GM21737 (cell line): ENCODE measurements at regions not wholly inside any gene's neighbourhood (a gene's known extent, or its start where the extent isn't known, plus 50 kb on each side); places are given as distances from the start of the nearest gene placed in this dataset.
"Not testable (repeated sequence)": the region's sequence is repeated elsewhere in the genome, so short reads cannot be mapped to it uniquely, and the experiment has no call there.

ENCODE experiments used
- ATAC-seq: cut with Tn5 transposase; IDR thresholded peaks from one replicate; pipeline ENCODE4 v1.9.1; 2021; ENCODE audit warnings: mild to moderate bottlenecking, moderate library complexity; ENCODE audit not compliant: unreplicated experiment

DNA sequence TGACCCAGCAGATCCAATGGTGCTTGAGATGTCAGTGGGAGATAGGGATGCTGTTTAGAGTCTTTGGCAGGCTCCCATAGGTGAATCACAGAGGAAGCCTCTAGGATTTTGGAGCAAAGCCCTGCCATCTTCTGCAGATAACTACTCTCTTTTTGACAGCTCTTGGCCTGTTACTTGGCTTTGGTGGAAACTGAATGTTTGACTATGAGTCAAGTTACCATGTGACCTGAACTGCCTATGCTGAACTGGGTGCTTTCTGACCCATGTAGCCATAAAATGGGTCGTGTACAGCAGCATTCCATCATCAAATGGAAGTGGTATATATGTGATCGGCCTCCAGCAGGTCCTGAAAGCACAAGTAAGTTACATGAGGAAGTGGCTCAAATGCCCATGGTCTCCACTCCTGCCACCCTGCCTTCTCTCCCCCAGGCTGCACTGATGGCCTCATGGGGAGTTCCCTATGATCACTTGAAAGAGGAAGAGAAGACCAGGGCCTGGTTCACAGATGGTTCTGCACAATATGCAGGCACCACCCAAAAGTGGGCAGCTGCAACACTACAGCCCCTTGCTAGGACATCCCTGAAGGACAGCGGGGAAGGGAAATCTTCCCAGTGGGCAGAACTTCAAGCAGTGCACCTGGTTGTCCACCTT is 105.6 kb upstream of the ZC3H12A start:
- ATAC-seq, result not testable (repeated sequence)

DNA sequence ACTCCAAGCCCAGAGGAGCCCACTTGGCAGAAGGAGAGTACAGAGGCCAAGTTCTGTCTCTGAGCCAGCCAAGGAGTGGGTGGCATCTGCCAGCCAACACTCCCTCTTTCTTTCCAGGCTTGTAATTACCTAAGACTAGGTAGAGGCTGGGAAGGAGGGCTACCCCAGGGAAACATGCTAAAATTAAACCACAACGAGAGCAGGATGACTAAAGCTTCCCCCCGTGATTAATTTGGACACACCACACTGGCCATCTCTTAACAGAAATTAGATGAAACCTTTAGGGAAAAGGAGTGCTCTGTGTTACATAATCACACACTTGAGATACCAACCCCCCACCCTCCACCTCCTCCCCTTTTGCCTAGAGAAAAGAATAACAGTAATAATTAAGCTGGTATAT is 102.1 kb upstream of the ZC3H12A start:
- ATAC-seq, result no peak

DNA sequence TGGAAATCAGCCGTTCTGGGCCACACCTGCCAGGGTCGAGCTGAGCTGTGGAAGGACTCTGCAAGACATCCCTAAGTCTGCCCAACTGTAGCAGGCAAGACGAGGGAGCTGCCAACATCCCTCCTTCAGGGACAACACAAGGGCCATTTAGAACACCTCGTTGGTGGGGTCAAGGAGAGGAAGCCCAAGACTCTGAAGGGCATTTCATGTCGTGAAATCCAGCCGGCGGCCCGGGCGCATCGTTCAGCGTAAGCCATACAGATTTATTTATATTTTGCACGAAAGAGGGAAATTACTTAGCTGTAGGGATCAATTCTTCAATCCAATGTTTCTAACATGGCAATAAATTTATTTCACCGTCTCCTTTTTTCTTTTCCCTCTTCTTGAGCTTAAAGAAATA is 101.7 kb upstream of the ZC3H12A start:
- ATAC-seq, result no peak

DNA sequence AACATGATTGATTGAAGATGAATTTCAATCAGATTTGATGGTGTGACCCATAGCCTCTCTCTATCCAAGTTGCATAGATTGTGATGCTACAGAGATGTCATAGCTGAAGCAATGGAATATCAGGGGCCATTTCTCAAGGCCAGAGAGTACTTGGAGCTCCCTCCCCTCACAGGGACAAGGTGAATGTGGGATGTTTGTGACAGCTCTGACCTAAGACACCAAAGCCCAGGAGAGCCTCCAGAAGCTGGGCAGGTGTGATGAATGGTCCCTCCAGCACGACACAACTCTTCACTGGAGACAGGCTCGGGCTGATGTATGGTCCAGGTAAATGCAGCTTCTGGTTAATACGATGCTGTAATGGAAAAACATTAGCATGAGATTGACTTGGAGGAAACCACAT is 101.0 kb upstream of the ZC3H12A start:
- ATAC-seq, result no peak

DNA sequence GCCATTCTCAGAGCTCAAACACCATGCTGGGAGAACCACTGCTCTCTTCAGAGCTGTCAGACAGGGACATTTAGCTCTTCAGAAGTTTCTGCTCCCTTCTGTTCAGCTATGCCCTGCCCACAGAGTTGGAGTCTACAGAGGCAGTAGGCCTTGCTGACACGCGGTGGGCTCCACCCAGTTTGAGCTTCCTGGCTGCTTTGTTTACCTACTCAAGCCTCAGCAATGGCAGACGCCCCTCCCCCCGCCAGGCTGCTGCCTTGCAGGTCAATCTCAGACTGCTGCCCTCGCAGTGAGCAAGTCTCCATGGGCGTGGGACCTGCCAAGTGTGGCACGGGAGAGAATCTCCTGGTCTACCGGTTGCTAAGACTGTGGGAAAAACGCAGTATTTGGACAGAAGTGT is 93.8 kb upstream of the ZC3H12A start:
- ATAC-seq, result not testable (repeated sequence)

DNA sequence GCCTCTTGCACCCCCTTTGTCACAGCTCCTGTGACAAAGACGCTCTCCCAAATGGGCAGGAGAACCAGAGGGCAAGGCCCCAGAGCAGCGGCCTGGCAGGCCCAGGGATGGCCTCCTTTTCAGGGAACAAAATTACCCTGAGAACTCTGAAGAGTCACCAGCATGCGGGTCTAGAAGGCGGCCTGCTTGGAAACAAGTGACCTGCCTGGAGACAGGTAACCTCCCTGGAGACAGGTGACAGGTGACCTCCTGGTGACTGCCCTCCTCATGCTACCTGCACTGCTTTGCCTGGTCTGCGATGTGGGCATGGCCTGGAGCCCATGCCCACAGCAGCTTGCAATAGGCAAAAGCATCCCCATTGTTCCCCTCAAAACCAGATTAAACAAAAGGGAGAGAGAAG is 86.5 kb upstream of the ZC3H12A start:
- no peak for ATAC-seq

DNA sequence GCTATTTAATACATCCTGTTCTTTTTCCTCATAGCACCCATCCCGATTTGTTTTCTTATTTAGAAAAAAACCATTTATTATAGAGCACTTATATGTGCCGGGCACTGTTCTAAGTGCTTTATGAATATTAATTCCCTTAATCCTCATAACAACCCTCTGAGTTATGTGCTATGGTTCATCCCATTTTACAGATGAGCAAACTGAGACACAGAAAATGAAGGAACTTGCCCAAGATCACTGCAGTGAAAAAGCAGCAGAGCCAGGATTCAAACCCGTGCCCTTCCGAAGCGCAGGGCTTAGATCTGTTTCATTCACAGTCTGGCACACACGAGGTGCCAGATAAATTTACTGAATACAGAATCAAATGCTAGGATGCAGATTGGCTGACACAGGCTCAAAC is 85.1 kb upstream of the ZC3H12A start:
- ATAC-seq, result no peak

DNA sequence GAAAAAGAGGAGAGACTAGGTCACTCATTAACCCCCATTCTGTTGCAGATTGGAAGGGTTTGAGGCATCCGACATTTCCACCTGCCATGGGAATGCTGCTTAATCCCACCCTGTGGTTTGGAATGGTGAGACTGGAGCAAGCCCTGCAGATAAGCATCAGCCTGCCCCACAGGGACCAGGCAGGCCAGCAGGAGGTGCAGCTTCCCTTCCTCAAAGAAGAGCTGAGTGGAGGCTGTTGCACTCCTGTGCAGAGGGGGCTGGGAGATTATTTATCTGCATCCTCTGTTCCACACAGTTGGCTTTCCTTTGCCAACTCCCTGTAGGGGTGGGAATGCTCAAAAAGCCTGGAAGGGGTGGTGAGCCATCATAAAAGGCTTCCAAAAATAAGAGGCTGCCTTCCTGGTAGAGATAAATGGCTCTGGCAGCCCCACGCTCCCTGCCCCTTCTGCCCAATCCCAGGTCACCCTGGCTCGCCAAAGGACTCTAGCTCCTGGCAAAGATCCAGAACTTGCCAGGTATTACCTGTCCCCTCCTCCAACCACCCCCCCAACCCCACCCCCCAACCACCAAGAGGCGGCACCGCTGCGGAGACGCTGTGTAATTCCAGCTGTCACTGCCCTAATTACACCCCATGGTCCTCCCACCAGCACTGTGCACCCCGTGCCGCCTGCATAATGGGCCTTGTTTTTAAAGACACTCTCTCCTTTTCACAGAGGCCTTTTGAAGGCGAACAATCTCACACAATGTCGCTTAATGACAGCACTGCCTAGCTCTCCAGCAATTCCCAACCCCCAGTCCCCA is 83.0 kb upstream of the ZC3H12A start:
- no peak for ATAC-seq

DNA sequence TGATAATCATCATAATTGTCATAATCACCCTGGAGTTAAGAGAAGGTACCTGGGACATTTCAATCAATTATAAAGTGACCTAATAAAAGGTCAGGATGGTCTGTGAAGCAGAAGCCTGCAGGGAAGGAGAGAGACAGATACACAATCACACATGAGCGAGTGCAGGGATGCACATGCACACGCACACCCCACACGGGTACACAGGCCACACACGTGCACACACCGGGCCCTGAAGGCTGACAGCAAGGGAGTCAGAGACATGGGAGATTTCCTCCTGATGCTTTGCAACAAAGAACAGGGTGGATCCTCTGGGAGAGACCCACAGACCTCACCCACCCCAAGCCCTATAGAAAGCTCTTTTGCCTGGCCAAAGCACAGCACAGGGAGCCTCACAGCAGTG is 82.3 kb upstream of the ZC3H12A start:
- ATAC-seq, result no peak

DNA sequence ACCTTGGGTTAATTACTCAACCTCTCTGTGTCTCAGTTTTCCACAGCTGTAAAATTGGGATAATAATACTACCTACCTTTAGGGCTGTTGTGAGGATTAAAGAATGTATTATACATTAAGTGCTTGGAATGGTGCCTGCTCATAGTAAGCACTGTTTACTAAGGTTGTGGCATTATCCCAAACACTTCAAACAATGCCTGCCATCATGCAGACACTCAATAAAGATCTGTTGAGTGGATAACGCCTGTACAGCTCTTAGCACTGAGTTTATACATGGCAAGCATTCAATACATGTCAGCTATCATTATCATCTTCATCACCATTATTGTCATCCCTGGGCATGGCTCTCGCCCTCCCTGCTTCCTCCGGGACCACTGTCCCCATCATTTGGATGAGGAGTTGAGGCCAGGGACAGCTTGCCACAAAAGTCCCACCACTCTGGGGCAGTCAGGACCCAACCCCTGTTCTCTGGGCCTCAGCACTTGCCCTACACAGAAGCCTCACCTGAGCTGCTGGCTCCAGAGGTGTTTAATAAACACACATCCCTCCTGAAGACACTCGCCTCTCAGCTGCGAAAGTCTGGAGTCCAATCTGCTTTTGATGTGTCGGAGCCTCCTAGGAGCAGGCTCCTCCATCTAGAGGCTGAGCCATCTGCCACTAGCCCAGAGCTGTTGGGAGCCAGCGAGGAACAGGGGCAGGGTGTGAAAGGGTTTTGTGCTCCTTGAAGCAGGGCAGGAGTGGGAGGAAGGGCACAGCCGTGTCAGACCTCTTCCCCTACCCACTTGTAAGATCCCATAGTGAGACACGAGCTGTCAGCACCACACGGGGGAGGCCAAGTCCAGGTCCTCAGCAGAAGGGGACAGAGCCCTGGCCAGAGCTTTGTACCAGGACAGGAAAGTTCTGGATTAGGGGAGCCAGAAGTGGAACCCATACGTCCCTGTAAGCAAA is 80.9 kb upstream of the ZC3H12A start:
- no peak for ATAC-seq

DNA sequence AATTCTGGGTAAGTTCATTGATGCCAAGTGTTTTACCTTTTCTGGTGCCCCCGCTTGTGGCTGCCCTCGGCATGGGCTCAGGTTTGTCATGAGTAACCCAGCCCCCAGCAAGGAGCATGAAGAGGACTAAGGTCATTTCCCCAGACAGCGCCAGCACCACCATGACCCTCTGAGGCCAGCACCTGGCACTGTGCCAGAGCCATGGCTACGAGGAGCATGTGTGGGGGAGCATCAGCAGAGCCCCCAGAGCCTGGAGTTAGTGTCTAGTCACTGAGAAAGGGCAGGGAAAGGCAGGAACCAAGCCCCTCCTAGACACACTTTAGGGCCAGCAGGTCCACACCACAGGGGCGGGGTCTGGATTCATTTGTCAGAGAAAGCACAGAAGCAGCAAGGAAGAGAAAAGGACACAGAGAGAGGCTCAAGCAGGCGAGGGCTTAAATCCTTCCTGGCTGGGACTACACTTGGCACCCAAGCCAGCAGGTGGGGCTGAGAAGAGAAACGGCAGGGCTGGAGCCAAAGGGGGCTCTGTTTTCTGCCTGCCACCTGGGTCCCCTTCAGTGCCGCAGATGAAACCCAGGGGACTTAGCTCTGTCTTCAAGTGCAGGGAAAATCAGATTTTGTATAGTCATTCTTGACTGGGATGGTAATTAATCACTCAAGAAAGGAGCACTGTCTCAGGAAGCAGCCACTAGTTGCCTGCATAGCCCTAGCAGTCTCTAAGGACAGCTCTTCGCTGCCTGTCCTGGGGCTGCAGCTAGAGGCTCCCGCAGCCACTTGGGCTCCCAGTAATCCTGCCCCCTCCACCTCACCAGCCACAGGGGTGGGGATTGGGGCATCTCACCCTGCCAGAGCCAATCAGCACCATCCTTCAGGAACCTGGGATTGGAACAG is 79.6 kb upstream of the ZC3H12A start:
- no peak for ATAC-seq

DNA sequence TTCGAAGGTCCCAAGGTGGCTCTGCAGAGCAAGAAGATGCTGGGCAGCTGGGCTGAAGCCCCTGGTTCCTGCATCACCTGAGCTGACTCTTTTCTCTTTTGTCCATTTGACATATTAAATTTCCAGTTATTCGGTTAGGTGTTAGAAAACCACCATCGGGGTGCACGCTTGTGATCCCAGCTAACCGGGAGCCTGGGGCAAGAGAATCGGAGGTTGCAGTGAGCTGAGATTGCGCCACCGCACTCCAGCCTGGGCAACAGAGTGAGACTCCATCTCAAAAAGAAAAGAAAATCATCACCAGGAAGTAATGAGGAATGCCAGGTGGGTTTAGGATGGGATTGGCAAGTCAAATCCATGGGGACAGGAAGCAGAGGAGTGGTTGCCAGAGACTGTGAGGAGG is 76.3 kb upstream of the ZC3H12A start:
- no peak for ATAC-seq

DNA sequence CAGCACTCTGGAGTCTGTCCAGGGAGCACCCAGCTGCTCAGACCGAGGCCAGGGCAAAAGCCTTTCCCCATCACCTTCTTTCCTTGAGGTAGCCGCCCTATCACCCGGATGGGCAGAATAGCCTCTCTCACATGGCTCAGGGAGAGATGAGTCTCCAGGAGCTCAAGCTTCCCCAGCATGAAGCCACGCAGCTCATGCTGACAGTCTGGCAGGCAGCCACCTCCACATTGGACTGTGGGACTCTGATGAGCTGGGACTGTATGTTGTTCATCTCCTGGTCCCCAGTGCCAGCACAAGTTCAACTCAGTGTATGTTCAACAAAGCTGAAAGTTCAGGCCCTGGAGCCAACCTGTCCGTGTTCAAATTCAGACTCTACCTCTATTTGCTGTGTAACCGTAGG is 75.2 kb upstream of the ZC3H12A start:
- ATAC-seq, result no peak

DNA sequence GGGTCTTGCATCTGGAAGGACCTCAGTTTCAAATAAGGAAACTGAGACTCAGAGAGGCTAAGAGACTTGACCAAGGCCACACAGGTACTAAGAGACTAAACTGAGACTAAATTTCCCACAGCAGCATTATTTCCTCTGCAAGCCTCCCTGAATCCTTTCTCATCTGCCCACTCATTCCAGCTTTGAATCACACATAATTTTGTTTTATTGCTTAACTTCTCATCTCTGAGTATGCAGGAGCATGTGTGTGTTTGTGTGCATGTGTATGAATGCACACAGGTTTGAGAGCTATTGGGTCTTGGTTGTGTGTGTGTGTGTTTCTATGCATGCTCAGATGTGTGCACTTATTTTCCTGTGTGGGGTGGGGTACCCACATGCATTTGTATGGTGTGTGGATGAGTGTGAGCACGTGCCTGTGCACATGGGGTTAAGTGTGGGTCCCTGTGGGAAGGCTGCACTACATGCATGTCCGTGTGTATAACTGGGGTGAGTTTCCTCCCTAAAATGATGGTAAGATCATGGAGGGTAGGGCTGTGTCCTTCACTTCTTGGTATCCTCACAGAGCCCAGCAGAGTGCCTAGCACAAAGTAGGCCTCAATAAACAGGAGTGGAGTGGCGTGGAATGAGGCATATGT is 74.4 kb upstream of the ZC3H12A start:
- ATAC-seq, result no peak

DNA sequence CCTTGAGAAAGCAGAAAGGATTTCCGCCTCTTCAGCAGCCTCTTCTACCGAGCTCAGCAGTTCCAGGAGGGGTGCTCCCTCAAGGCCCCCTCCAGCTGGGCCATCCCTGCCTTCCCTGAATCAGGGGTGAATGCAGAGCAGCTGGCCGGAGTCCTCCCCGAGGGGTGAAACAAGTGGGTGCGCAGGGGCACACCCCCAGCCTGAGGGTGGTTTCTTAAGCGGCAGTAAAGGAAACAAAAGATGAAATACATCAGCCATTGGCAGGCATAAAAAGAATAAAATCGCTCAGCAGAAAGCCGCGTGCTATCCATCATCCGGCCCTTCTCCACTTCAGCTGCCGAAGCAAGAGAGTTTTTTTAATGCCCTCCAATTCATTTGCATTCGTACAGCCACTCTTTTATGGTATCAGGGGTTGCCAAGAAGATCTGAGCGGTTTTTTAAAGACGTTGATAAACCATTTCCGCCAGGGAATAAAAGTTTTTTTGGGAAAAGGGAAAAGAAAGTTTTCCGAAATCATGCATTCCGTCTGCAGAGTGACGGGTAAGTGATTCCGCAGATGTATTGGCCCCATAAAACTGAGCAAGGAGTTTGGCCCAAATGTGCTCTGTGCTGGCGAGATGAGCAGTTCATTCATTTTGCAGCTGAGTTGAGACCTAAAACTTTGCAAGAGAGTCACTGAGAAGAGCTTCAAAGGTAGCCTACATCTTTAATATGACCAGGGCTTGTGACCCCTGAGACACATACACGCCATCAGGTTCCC is 73.7 kb upstream of the ZC3H12A start:
- ATAC-seq, result no peak

DNA sequence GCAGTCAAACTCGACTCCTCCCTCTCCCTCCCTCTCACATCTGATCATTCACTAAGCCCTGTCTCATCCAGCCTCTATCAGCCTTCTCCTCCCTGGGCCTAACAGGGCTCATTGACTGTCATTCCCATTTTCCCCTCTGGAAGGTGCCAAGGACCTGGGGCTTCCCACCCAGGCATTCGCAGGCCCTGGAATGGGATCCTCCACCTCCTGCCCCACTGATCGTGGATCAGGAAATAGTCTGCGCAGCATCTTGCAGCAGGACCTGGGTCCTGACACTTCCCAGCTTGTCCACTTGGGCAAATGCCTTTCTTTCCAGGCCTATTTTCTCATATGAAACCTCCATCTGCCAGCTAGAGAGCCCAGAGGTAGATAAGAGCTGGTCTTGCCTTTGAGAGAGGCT is 71.2 kb upstream of the ZC3H12A start:
- no peak for ATAC-seq

DNA sequence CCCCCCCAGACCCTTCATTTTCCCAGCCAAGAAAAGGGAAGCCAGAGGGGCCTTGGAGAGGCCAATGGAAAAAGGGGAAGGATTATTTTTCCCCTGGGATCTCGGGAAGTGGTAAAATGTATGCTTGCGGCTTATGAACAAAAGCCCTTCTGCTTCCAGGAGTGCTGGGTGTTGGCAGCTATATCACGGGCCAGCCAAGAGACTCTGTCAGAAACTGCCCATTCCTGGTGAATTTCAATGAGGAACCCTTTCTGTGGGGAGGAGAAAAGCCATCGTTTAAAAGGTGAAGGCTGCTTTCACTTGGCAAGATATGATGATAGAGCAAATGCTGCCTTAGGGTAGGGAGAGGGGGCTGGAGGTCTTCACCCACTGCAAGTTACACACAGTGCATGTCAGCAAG is 69.7 kb upstream of the ZC3H12A start:
- ATAC-seq, result no peak

DNA sequence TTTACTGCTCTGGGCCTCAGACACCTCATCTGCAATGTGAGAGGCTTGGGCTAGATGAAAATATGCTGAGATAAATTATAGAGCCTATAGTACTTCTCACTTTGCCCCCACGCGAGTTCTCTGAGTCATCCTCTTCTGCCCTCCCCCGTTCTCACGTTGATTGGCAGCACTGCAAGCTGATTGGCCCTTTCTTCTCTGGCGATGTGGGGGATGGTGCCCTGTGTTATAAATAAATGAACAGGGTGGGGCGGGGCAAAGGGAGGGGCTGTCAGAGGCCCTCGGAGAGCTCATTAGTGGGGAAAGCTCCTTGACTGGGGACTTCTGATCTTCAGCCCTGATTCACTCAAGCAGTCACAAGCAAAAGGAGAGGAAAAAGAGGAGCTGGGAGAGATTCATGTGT is 64.3 kb upstream of the ZC3H12A start:
- no peak for ATAC-seq

DNA sequence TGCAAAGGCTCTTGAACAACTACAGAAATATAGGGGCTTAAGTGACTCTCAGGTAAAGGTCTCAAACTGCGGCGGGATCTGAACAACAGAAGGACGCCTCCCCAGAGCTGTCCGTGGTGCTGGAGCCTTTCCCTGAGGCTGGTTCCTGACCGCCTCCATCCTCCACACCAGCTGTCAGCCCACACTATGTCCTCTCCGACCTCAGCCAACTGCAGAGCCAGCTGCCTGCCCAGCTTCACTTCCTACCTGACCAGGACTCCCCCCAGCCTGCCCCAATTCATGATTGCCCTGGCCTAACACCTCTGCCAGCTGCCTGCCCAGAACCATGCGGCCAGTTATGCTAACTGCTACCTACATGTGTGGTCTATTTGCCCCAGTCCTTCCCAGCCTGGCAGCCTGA is 63.6 kb upstream of the ZC3H12A start:
- ATAC-seq, result no peak
